ENCODE measurements at regions not wholly inside any gene's neighbourhood (a gene's known extent, or its start where the extent isn't known, plus 50 kb on each side); places are given as distances from the start of the nearest gene placed in this dataset.

GRCh38 chr3:28971156-28971555 is 309.7 kb upstream of the RBMS3 start:
- intact Hi-C loops (cut with micrococcal nuclease): no loop called here
- no peak overlapping the region for H3K4me3 Mint-ChIP-seq
- H3K9me3 Mint-ChIP-seq: peaks cover 13 to 27% of the 10 kb centered on the region in 2 donors
- H3K36me3 Mint-ChIP-seq: peaks cover 14% of the 10 kb centered on the region
- WGBS (ENCODE audit: insufficient coverage): 100% methylated on average over 2 of the region's 3 CpGs
- ATAC-seq (no peak), DNase-seq (no peak)
- H3K27ac Mint-ChIP-seq: no peak overlapping the region
- TF ChIP-seq CTCF (IDR thresholded peaks at IDR 0.05): no peak
- H3K4me1 Mint-ChIP-seq: no peaks in the 10 kb centered on the region
- H3K27me3 Mint-ChIP-seq (ENCODE audit: low read depth in 2 of 2): no peaks in the 10 kb centered on the region
- Histone ChIP-seq H3K9me3 (ENCODE audit: control insufficient read depth, insufficient read depth, low read length) (peaks cover 16% of the 10 kb centered on the region), H3K27ac (ENCODE audit: low read length) (no peak overlapping the region), H3K4me3 (ENCODE audit: low read length) (no peak overlapping the region), H3K36me3 (ENCODE audit: control insufficient read depth, insufficient read depth, low read length) (no peaks in the 10 kb centered on the region), H3K4me1 (ENCODE audit: control insufficient read depth, insufficient read depth, low read length) (no peaks in the 10 kb centered on the region), H3K27me3 (ENCODE audit: control insufficient read depth, insufficient read depth, low read length) (no peaks in the 10 kb centered on the region)

- H3K4me3 Mint-ChIP-seq: no peak overlapping the region
- intact Hi-C loops (cut with micrococcal nuclease): no loop called here
- no peaks in the 10 kb centered on the region for H3K27me3 Mint-ChIP-seq (ENCODE audit: low read depth in 2 of 2)
- WGBS (ENCODE audit: insufficient coverage): 45% methylated on average over 2 of the region's 3 CpGs
- H3K4me1 ChIP-seq (ENCODE audit: control insufficient read depth, insufficient read depth, low read length): no peaks in the 10 kb centered on the region
- ATAC-seq: no peak
- H3K27me3 ChIP-seq (ENCODE audit: control insufficient read depth, insufficient read depth, low read length): no peaks in the 10 kb centered on the region
- no peak overlapping the region for H3K27ac Mint-ChIP-seq
- DNase-seq: no peak
- H3K36me3 Mint-ChIP-seq: peaks cover 6% of the 10 kb centered on the region
- H3K4me1 Mint-ChIP-seq: no peaks in the 10 kb centered on the region
- H3K36me3 ChIP-seq (ENCODE audit: control insufficient read depth, insufficient read depth, low read length): no peaks in the 10 kb centered on the region
- peaks cover 15 to 26% of the 10 kb centered on the region in 2 donors for H3K9me3 Mint-ChIP-seq
- no peak overlapping the region for H3K4me3 ChIP-seq (ENCODE audit: low read length)
- no peak for TF ChIP-seq CTCF (IDR thresholded peaks at IDR 0.05)
- H3K9me3 ChIP-seq (ENCODE audit: control insufficient read depth, insufficient read depth, low read length): peaks cover 16% of the 10 kb centered on the region
- no peak overlapping the region for H3K27ac ChIP-seq (ENCODE audit: low read length)
Observed at GRCh38 chr3:28972921-28973320, 307.9 kb upstream of the RBMS3 start.

GRCh38 chr3:28973609-28974008 is 307.3 kb upstream of the RBMS3 start:
- peaks cover 6% of the 10 kb centered on the region for H3K36me3 Mint-ChIP-seq
- peaks cover 16% of the 10 kb centered on the region for H3K9me3 ChIP-seq (ENCODE audit: control insufficient read depth, insufficient read depth, low read length)
- peaks cover 15 to 26% of the 10 kb centered on the region in 2 donors for H3K9me3 Mint-ChIP-seq
- no peak overlapping the region for H3K27ac ChIP-seq (ENCODE audit: low read length)
- no peak overlapping the region for H3K4me3 Mint-ChIP-seq
- intact Hi-C loops (cut with micrococcal nuclease): no loop called here
- no peaks in the 10 kb centered on the region for H3K36me3 ChIP-seq (ENCODE audit: control insufficient read depth, insufficient read depth, low read length)
- no peak overlapping the region for H3K4me3 ChIP-seq (ENCODE audit: low read length)
- H3K27me3 Mint-ChIP-seq (ENCODE audit: low read depth in 2 of 2): no peaks in the 10 kb centered on the region
- no peaks in the 10 kb centered on the region for H3K4me1 ChIP-seq (ENCODE audit: control insufficient read depth, insufficient read depth, low read length)
- H3K27me3 ChIP-seq (ENCODE audit: control insufficient read depth, insufficient read depth, low read length): no peaks in the 10 kb centered on the region
- no peaks in the 10 kb centered on the region for H3K4me1 Mint-ChIP-seq
- no peak overlapping the region for H3K27ac Mint-ChIP-seq
- TF ChIP-seq CTCF (IDR thresholded peaks at IDR 0.05): no peak
- no peak for ATAC-seq
- DNase-seq: no peak

GRCh38 chr3:28978092-28978491 is 302.8 kb upstream of the RBMS3 start:
- intact Hi-C loops (cut with micrococcal nuclease): no loop called here
- TF ChIP-seq CTCF (IDR thresholded peaks at IDR 0.05): no peak
- Histone ChIP-seq H3K36me3 (ENCODE audit: control insufficient read depth, insufficient read depth, low read length) (no peaks in the 10 kb centered on the region), H3K4me3 (ENCODE audit: low read length) (no peak overlapping the region), H3K4me1 (ENCODE audit: control insufficient read depth, insufficient read depth, low read length) (no peaks in the 10 kb centered on the region), H3K9me3 (ENCODE audit: control insufficient read depth, insufficient read depth, low read length) (no peaks in the 10 kb centered on the region), H3K27ac (ENCODE audit: low read length) (no peak overlapping the region), H3K27me3 (ENCODE audit: control insufficient read depth, insufficient read depth, low read length) (no peaks in the 10 kb centered on the region)
- ATAC-seq (no peak), DNase-seq (no peak)
- Mint-ChIP-seq H3K27ac (no peak overlapping the region), H3K4me3 (no peak overlapping the region), H3K9me3 (peaks cover 8 to 13% of the 10 kb centered on the region in 2 donors), H3K4me1 (no peaks in the 10 kb centered on the region), H3K27me3 (ENCODE audit: low read depth in 2 of 2) (no peaks in the 10 kb centered on the region), H3K36me3 (no peaks in the 10 kb centered on the region)
- WGBS (ENCODE audit: insufficient coverage): 88% methylated on average over 2 of the region's 3 CpGs
